ENCODE measurements at regions not wholly inside any gene's neighbourhood (a gene's known extent, or its start where the extent isn't known, plus 50 kb on each side); places are given as distances from the start of the nearest gene placed in this dataset.

DNA sequence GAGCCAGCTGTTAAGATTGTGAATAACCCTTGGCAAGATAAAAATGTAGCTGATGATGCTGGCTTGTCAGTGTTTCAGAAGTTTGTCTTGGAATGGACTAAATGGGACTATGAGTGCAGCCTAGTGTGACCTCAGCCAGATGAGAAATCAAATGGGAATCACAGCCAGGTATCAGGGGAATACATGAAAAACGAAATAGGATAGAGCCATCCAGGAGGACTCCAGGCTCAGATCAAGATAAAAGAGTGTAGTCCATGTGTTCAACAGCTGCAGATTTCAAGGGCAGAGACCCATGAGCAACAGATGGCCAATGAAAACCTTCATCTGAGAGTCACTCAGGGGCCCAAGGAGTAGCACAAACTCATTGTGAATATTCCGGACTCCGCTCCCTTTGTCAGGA is 1080.9 kb upstream of the CADM2 start:
- TF ChIP-seq POLR2AphosphoS5 (IDR thresholded peaks at IDR 0.05; ENCODE audit: borderline replicate concordance, low read depth, low read length) (no peak), EZH2 (IDR thresholded peaks at IDR 0.05) (no peak), FOXP2 (optimal IDR thresholded peaks at IDR 0.05; ENCODE audit: control extremely low read depth, extremely low read length, insufficient read depth) (no peak)
